ENCODE measurements at regions not wholly inside any gene's neighbourhood (a gene's known extent, or its start where the extent isn't known, plus 50 kb on each side); places are given as distances from the start of the nearest gene placed in this dataset.

DNA sequence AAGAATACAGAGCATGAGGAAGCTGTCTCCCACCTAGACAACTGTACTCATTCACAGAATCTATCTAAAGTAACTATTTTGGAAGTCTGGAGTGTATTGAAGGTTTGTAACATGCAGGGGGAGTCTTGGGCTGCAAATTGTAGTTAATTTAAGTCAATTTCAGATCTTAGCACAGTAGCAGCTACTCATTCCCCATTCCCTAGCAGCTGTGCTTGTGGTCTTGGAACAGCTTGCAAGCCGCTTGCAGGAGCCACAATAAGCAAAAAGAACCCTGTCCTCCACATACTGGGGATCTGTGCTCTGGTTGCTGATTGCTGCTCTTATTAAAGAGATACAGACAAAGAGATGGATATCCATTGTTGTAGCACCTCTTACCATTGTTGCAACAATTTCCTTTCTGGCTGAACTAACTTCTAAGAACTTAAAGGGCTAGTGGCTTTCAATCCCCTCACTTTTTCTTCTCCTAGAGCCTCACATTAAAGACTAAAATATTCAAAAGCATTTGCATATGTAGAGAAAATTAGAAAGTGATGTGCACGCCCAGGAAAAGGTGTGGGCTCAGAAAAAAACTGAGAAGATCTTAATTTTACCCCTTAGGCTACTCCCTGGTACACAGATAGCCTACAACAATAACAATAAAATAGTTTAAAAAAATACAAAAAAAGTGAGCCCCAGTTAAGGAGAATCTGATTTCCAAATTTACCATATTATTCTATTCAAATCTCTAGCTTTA is 1775.1 kb upstream of the PIK3C3 start:
- TF ChIP-seq, protein P1, sequence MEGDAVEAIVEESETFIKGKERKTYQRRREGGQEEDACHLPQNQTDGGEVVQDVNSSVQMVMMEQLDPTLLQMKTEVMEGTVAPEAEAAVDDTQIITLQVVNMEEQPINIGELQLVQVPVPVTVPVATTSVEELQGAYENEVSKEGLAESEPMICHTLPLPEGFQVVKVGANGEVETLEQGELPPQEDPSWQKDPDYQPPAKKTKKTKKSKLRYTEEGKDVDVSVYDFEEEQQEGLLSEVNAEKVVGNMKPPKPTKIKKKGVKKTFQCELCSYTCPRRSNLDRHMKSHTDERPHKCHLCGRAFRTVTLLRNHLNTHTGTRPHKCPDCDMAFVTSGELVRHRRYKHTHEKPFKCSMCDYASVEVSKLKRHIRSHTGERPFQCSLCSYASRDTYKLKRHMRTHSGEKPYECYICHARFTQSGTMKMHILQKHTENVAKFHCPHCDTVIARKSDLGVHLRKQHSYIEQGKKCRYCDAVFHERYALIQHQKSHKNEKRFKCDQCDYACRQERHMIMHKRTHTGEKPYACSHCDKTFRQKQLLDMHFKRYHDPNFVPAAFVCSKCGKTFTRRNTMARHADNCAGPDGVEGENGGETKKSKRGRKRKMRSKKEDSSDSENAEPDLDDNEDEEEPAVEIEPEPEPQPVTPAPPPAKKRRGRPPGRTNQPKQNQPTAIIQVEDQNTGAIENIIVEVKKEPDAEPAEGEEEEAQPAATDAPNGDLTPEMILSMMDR (IDR thresholded peaks at IDR 0.05; ENCODE audit: insufficient read depth, low read depth, low read length) = no peak
- no peak for TF ChIP-seq EZH2 (IDR thresholded peaks at IDR 0.05; ENCODE audit: insufficient read depth, low read length)
